ENCODE measurements at regions not wholly inside any gene's neighbourhood (a gene's known extent, or its start where the extent isn't known, plus 50 kb on each side); places are given as distances from the start of the nearest gene placed in this dataset.
"Not testable (repeated sequence)": the region's sequence is repeated elsewhere in the genome, so short reads cannot be mapped to it uniquely, and the experiment has no call there.

GRCh38 chr2:57251495-57251894 lies 795.1 kb upstream of the VRK2 start:
- H3K4me3 ChIP-seq (replicated peaks in 1 of 3; ENCODE audit: insufficient read depth in 1 of 3, low read depth in 1 of 3, low read length in 3 of 3); H3K9ac ChIP-seq (replicated peaks; ENCODE audit: extremely low read depth, insufficient read depth, low read length); POLR2A ChIA-PET; H2AFZ ChIP-seq (ENCODE audit: low read depth, low read length); intact Hi-C loops (cut with micrococcal nuclease); H3K9me3 ChIP-seq (replicated peaks; ENCODE audit: control insufficient read depth, insufficient read depth, low read length); H3K36me3 ChIP-seq (ENCODE audit: control insufficient read depth in 2 of 2, extremely low read depth in 1 of 2, insufficient read depth in 2 of 2, low read length in 2 of 2); H3K79me2 ChIP-seq (ENCODE audit: control insufficient read depth, insufficient read depth, low read length); H3K9me1 ChIP-seq (replicated peaks; ENCODE audit: control insufficient read depth, extremely low read depth, insufficient read depth, low read length); H3K27me3 ChIP-seq (ENCODE audit: control insufficient read depth in 2 of 2, insufficient read depth in 2 of 2, low read length in 2 of 2); dilution Hi-C loops (cut with MboI; ENCODE audit: extremely low pct_ligation_motif_present, low sequenced_read_pairs); H3K4me2 ChIP-seq (ENCODE audit: insufficient read depth, low read length); H3K4me1 ChIP-seq (ENCODE audit: control insufficient read depth, extremely low read depth, insufficient read depth, low read length); H4K20me1 ChIP-seq (replicated peaks; ENCODE audit: control insufficient read depth, extremely low read depth, insufficient read depth, low read length); H3K27ac ChIP-seq (ENCODE audit: insufficient read depth, low read depth, low read length); BruUV-seq (replicated peaks); DNase-seq (ENCODE audit: low read depth, low spot score); FAIRE-seq; CTCF ChIA-PET: not testable (repeated sequence)

GRCh38 chr2:57276408-57276807 lies 770.2 kb upstream of the VRK2 start:
- H3K9me1 ChIP-seq (replicated peaks; ENCODE audit: control insufficient read depth, extremely low read depth, insufficient read depth, low read length); DNase-seq (ENCODE audit: low read depth, low spot score); CTCF ChIA-PET; H3K36me3 ChIP-seq (ENCODE audit: control insufficient read depth in 2 of 2, extremely low read depth in 1 of 2, insufficient read depth in 2 of 2, low read length in 2 of 2); dilution Hi-C loops (cut with MboI; ENCODE audit: extremely low pct_ligation_motif_present, low sequenced_read_pairs); H3K27ac ChIP-seq (ENCODE audit: insufficient read depth, low read depth, low read length); H3K9me3 ChIP-seq (replicated peaks; ENCODE audit: control insufficient read depth, insufficient read depth, low read length); H3K9ac ChIP-seq (replicated peaks; ENCODE audit: extremely low read depth, insufficient read depth, low read length); H3K4me2 ChIP-seq (ENCODE audit: insufficient read depth, low read length); H2AFZ ChIP-seq (ENCODE audit: low read depth, low read length); POLR2A ChIA-PET; BruUV-seq (replicated peaks); H3K4me1 ChIP-seq (ENCODE audit: control insufficient read depth, extremely low read depth, insufficient read depth, low read length); H3K79me2 ChIP-seq (ENCODE audit: control insufficient read depth, insufficient read depth, low read length); H3K27me3 ChIP-seq (ENCODE audit: control insufficient read depth in 2 of 2, insufficient read depth in 2 of 2, low read length in 2 of 2); H3K4me3 ChIP-seq (replicated peaks in 1 of 3; ENCODE audit: insufficient read depth in 1 of 3, low read depth in 1 of 3, low read length in 3 of 3); H4K20me1 ChIP-seq (replicated peaks; ENCODE audit: control insufficient read depth, extremely low read depth, insufficient read depth, low read length); FAIRE-seq; intact Hi-C loops (cut with micrococcal nuclease): not testable (repeated sequence)

DNA sequence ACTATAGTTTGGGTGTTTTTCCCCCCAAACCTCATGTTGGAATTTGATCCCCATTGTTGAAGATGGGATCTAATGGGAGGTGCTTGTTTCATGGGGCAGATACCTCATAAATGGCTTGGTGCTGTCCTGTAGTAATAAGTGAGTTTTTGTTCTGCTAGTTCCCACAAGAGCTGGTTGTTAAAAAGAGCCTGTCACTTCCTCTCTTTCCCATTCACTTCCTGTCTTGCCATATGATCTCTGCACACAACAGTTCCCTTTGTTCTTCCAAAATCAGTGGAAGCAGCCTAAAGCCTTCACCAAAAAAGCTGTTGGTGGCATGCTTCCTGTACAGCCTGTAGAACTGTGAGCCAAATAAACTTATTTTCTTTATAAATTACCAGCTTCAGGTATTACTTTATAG lies 768.2 kb upstream of the VRK2 start:
- intact Hi-C loops (cut with micrococcal nuclease), result no loop called here
- H3K4me2 ChIP-seq (ENCODE audit: insufficient read depth, low read length), result no peak overlapping the region
- H3K4me3 ChIP-seq (replicated peaks in 1 of 3; ENCODE audit: insufficient read depth in 1 of 3, low read depth in 1 of 3, low read length in 3 of 3), result no peak overlapping the region
- H3K36me3 ChIP-seq (ENCODE audit: control insufficient read depth in 2 of 2, extremely low read depth in 1 of 2, insufficient read depth in 2 of 2, low read length in 2 of 2), result no peaks in the 10 kb centered on the region
- CTCF ChIA-PET, result no interaction called here
- POLR2A ChIA-PET, result no interaction called here
- H4K20me1 ChIP-seq (replicated peaks; ENCODE audit: control insufficient read depth, extremely low read depth, insufficient read depth, low read length), result no peaks in the 10 kb centered on the region
- no peaks in the 10 kb centered on the region for H3K4me1 ChIP-seq (ENCODE audit: control insufficient read depth, extremely low read depth, insufficient read depth, low read length)
- H3K27me3 ChIP-seq (ENCODE audit: control insufficient read depth in 2 of 2, insufficient read depth in 2 of 2, low read length in 2 of 2), result no peaks in the 10 kb centered on the region
- TF ChIP-seq POLR2AphosphoS5 (IDR thresholded peaks at IDR 0.05; ENCODE audit: insufficient read depth, low read depth, low read length) (no peak), FOS (IDR thresholded peaks at IDR 0.05; ENCODE audit: borderline replicate concordance, insufficient read depth, low read length) (no peak), EZH2 (IDR thresholded peaks at IDR 0.05; ENCODE audit: borderline replicate concordance, low read depth, low read length, severe bottlenecking) (no peak), POLR2A (IDR thresholded peaks at IDR 0.05; ENCODE audit: low read depth, low read length) (no peak), MYC (IDR thresholded peaks at IDR 0.05; ENCODE audit: low read depth, low read length) (no peak), GATA2 (IDR thresholded peaks at IDR 0.05; ENCODE audit: insufficient read depth, insufficient read length, low read depth, low read length) (no peak), MAX (IDR thresholded peaks at IDR 0.05; ENCODE audit: insufficient read depth, insufficient read length) (no peak), JUN (IDR thresholded peaks at IDR 0.05; ENCODE audit: borderline replicate concordance, insufficient read depth, insufficient read length, low read depth) (no peak)
- TF ChIP-seq, protein P1, sequence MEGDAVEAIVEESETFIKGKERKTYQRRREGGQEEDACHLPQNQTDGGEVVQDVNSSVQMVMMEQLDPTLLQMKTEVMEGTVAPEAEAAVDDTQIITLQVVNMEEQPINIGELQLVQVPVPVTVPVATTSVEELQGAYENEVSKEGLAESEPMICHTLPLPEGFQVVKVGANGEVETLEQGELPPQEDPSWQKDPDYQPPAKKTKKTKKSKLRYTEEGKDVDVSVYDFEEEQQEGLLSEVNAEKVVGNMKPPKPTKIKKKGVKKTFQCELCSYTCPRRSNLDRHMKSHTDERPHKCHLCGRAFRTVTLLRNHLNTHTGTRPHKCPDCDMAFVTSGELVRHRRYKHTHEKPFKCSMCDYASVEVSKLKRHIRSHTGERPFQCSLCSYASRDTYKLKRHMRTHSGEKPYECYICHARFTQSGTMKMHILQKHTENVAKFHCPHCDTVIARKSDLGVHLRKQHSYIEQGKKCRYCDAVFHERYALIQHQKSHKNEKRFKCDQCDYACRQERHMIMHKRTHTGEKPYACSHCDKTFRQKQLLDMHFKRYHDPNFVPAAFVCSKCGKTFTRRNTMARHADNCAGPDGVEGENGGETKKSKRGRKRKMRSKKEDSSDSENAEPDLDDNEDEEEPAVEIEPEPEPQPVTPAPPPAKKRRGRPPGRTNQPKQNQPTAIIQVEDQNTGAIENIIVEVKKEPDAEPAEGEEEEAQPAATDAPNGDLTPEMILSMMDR (IDR thresholded peaks at IDR 0.05; ENCODE audit: extremely low read depth in 1 of 2, insufficient read depth in 1 of 2, low read depth in 1 of 2, low read length in 2 of 2), result no peak
- DNase-seq (ENCODE audit: low read depth, low spot score) (peak; percentile 5), FAIRE-seq (no peak)
- no peak overlapping the region for H3K9ac ChIP-seq (replicated peaks; ENCODE audit: extremely low read depth, insufficient read depth, low read length)
- no peaks in the 10 kb centered on the region for H3K79me2 ChIP-seq (ENCODE audit: control insufficient read depth, insufficient read depth, low read length)
- BruUV-seq (replicated peaks), result no TSS peak
- dilution Hi-C loops (cut with MboI; ENCODE audit: extremely low pct_ligation_motif_present, low sequenced_read_pairs), result no loop called here
- no peaks in the 10 kb centered on the region for H3K9me1 ChIP-seq (replicated peaks; ENCODE audit: control insufficient read depth, extremely low read depth, insufficient read depth, low read length)
- H2AFZ ChIP-seq (ENCODE audit: low read depth, low read length), result no peak overlapping the region
- no peaks in the 10 kb centered on the region for H3K9me3 ChIP-seq (replicated peaks; ENCODE audit: control insufficient read depth, insufficient read depth, low read length)
- no peak overlapping the region for H3K27ac ChIP-seq (ENCODE audit: insufficient read depth, low read depth, low read length)

Measured in endothelial cell of umbilical vein (primary cell).